PC-3 (cell line): ENCODE measurements at regions not wholly inside any gene's neighbourhood (a gene's known extent, or its start where the extent isn't known, plus 50 kb on each side); places are given as distances from the start of the nearest gene placed in this dataset.

Source experiments
- CTCF ChIP-seq: fragments of 300-600 bp; sonication (generic); conservative IDR thresholded peaks from 2 replicates; pipeline ENCODE4 v1.5.1; 2017; ENCODE audit warnings: antibody characterized with exemption, low read depth, mild to moderate bottlenecking, low read length
- EZH2 ChIP-seq: fragments of 300-600 bp; sonication (generic); IDR thresholded peaks from one replicate; pipeline ENCODE4 v1.6.1; 2017; ENCODE audit warnings: antibody characterized with exemption, mild to moderate bottlenecking, low read length; ENCODE audit not compliant: unreplicated experiment
- EZH2phosphoT487 ChIP-seq: fragments of 300-600 bp; sonication (generic); IDR thresholded peaks from 2 replicates; pipeline ENCODE4 v1.6.1; 2018; ENCODE audit warnings: mild to moderate bottlenecking, antibody characterized with exemption, low read length, borderline replicate concordance

GRCh38 chr20:7624886-7625285 lies 315.4 kb downstream of the HAO1 start:
- TF ChIP-seq CTCF (no peak), EZH2 (no peak), EZH2phosphoT487 (no peak)
